ENCODE measurements at regions not wholly inside any gene's neighbourhood (a gene's known extent, or its start where the extent isn't known, plus 50 kb on each side); places are given as distances from the start of the nearest gene placed in this dataset.

GRCh38 chr1:228809621-228810394 lies 74.5 kb downstream of the RHOU start:
- ChIA-PET POLR2A (ENCODE audit: low non-redundant PET) (no interaction called here), CTCF (no interaction called here)
- Histone ChIP-seq H3K27ac (ENCODE audit: low read depth, low read length, poor library complexity, severe bottlenecking) (no peak overlapping the region), H3K4me1 (ENCODE audit: insufficient read depth, low read length, poor library complexity, severe bottlenecking) (no peaks in the 10 kb centered on the region), H3K27me3 (replicated peaks; ENCODE audit: insufficient read depth, low read depth, low read length, poor library complexity) (no peaks in the 10 kb centered on the region), H3K9me3 (ENCODE audit: low read depth, low read length, poor library complexity, severe bottlenecking) (no peaks in the 10 kb centered on the region), H3K4me3 (ENCODE audit: low read depth, low read length, poor library complexity, severe bottlenecking) (no peak overlapping the region), H3K36me3 (ENCODE audit: insufficient read depth, low read length, poor library complexity, severe bottlenecking) (no peaks in the 10 kb centered on the region)
- DNase-seq (ENCODE audit: low spot score), result no peak
- intact Hi-C loops (cut with micrococcal nuclease; ENCODE audit: unreplicated experiment), result no loop called here
- BruUV-seq (replicated peaks), result no TSS peak
- no peak for TF ChIP-seq EZH2 (IDR thresholded peaks at IDR 0.05; ENCODE audit: borderline replicate concordance, low read depth, low read length, poor library complexity, severe bottlenecking)
- no peak for TF ChIP-seq CTCF (conservative IDR thresholded peaks at IDR 0.05; ENCODE audit: low read depth, low read length)

GRCh38 chr1:228810395-228810758 lies 75.1 kb downstream of the RHOU start:
- BruUV-seq (replicated peaks), result no TSS peak
- H3K27me3 ChIP-seq (replicated peaks; ENCODE audit: insufficient read depth, low read depth, low read length, poor library complexity), result no peaks in the 10 kb centered on the region
- no peak for TF ChIP-seq EZH2 (IDR thresholded peaks at IDR 0.05; ENCODE audit: borderline replicate concordance, low read depth, low read length, poor library complexity, severe bottlenecking)
- TF ChIP-seq CTCF (conservative IDR thresholded peaks at IDR 0.05; ENCODE audit: low read depth, low read length), result no peak
- DNase-seq (ENCODE audit: low spot score), result no peak
- intact Hi-C loops (cut with micrococcal nuclease; ENCODE audit: unreplicated experiment), result no loop called here
- H3K27ac ChIP-seq (ENCODE audit: low read depth, low read length, poor library complexity, severe bottlenecking), result no peak overlapping the region
- ChIA-PET CTCF (no interaction called here), POLR2A (ENCODE audit: low non-redundant PET) (no interaction called here)
- H3K36me3 ChIP-seq (ENCODE audit: insufficient read depth, low read length, poor library complexity, severe bottlenecking), result no peaks in the 10 kb centered on the region
- no peak overlapping the region for H3K4me3 ChIP-seq (ENCODE audit: low read depth, low read length, poor library complexity, severe bottlenecking)
- no peaks in the 10 kb centered on the region for H3K4me1 ChIP-seq (ENCODE audit: insufficient read depth, low read length, poor library complexity, severe bottlenecking)
- H3K9me3 ChIP-seq (ENCODE audit: low read depth, low read length, poor library complexity, severe bottlenecking), result no peaks in the 10 kb centered on the region

GRCh38 chr1:228810878-228811711 lies 75.8 kb downstream of the RHOU start:
- TF ChIP-seq EZH2 (IDR thresholded peaks at IDR 0.05; ENCODE audit: borderline replicate concordance, low read depth, low read length, poor library complexity, severe bottlenecking) (no peak), CTCF (conservative IDR thresholded peaks at IDR 0.05; ENCODE audit: low read depth, low read length) (no peak)
- POLR2A ChIA-PET (ENCODE audit: low non-redundant PET), result no interaction called here
- no peaks in the 10 kb centered on the region for H3K9me3 ChIP-seq (ENCODE audit: low read depth, low read length, poor library complexity, severe bottlenecking)
- no peaks in the 10 kb centered on the region for H3K4me1 ChIP-seq (ENCODE audit: insufficient read depth, low read length, poor library complexity, severe bottlenecking)
- no peak for DNase-seq (ENCODE audit: low spot score)
- intact Hi-C loops (cut with micrococcal nuclease; ENCODE audit: unreplicated experiment), result no loop called here
- no peak overlapping the region for H3K27ac ChIP-seq (ENCODE audit: low read depth, low read length, poor library complexity, severe bottlenecking)
- H3K36me3 ChIP-seq (ENCODE audit: insufficient read depth, low read length, poor library complexity, severe bottlenecking), result no peaks in the 10 kb centered on the region
- CTCF ChIA-PET, result no interaction called here
- H3K4me3 ChIP-seq (ENCODE audit: low read depth, low read length, poor library complexity, severe bottlenecking), result no peak overlapping the region
- H3K27me3 ChIP-seq (replicated peaks; ENCODE audit: insufficient read depth, low read depth, low read length, poor library complexity), result no peaks in the 10 kb centered on the region
- no TSS peak for BruUV-seq (replicated peaks)
